Naive thymus-derived CD8-positive, alpha-beta T cell (primary cell): ENCODE measurements at regions not wholly inside any gene's neighbourhood (a gene's known extent, or its start where the extent isn't known, plus 50 kb on each side); places are given as distances from the start of the nearest gene placed in this dataset.

Experiments
- ATAC-seq, 2 donors: fragments of 150-1000 bp; cut with Tn5 transposase in 1 of 2; sonication (Bioruptor Pico), chemical (Tn5 transposase) in 1 of 2; 1 replicate in 1 of 2; 2 replicates in 1 of 2; pipeline ENCODE4 v1.10.0; 2021; ENCODE audit warnings: mild to moderate bottlenecking in 2 of 2, moderate library complexity in 2 of 2
- POLR2A ChIA-PET: fragments of 350-600 bp; sonication (Branson Sonifier 250); formaldehyde crosslinking; loops from one replicate; lab custom pipeline; 2021; ENCODE audit warnings: antibody characterized with exemption; lab: Charles Lee
- DNase-seq, 10 donors: peaks; one replicate each; pipeline versions ENCODE4 v3.0.0 to v3.0.0-alpha.2; 2020 to 2022
- H3K27ac Mint-ChIP-seq, 10 donors: one replicate each; pipeline ENCODE4 v1.8.0; 2020 to 2022; ENCODE audit warnings: mild to moderate bottlenecking in 10 of 10, mixed read lengths in 10 of 10, moderate library complexity in 4 of 10, inconsistent platforms in 1 of 10
- H3K27me3 Mint-ChIP-seq, 5 donors: one replicate each; pipeline ENCODE4 v1.8.0; 2021 to 2022; ENCODE audit warnings: mixed read lengths in 5 of 5
- H3K36me3 Mint-ChIP-seq, 3 donors: one replicate each; pipeline ENCODE4 v1.8.0; 2020 to 2022; ENCODE audit warnings: mixed read lengths in 3 of 3, mild to moderate bottlenecking in 2 of 3, inconsistent platforms in 1 of 3
- H3K4me1 Mint-ChIP-seq, 4 donors: one replicate each; pipeline ENCODE4 v1.8.0; 2021 to 2022; ENCODE audit warnings: mixed read lengths in 4 of 4
- H3K4me3 Mint-ChIP-seq, 10 donors: one replicate each; pipeline ENCODE4 v1.8.0; 2020 to 2022; ENCODE audit warnings: mild to moderate bottlenecking in 10 of 10, mixed read lengths in 10 of 10, moderate library complexity in 6 of 10, inconsistent platforms in 1 of 10
- H3K9me3 Mint-ChIP-seq, 9 donors: one replicate each; pipeline ENCODE4 v1.8.0; 2020 to 2022; ENCODE audit warnings: mixed read lengths in 9 of 9, mild to moderate bottlenecking in 3 of 9, inconsistent platforms in 1 of 9, moderate library complexity in 1 of 9

DNA sequence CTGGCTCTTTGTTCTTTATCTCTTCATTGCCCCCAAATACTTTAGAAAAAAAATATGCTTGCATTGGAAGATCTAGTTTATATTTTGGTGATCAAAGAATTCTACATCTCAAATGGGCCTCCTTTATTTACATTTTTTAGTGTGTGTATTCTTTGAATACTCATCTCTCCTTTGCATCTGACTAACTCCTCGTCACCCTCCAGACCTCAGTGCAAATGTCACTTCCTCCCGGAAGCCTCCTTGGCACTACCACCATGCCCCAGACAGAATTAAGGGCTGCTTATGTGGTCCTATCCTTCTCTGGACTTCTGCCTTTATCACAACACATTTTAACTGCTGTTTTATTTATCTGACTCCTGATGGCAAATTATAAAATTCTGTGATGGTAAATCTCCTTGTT lies 52.0 kb upstream of the PPP1R3C start:
- Mint-ChIP-seq H3K4me3 (no peak overlapping the region), H3K9me3 (no peaks in the 10 kb centered on the region), H3K27ac (no peak overlapping the region), H3K36me3 (no peaks in the 10 kb centered on the region), H3K27me3 (peaks cover 0 to 17% (median 0%) of the 10 kb centered on the region in 5 donors), H3K4me1 (peaks cover 0 to 2% (median 0%) of the 10 kb centered on the region in 4 donors)
- ATAC-seq = no peak
- no peak for DNase-seq
- POLR2A ChIA-PET = no interaction called here

DNA sequence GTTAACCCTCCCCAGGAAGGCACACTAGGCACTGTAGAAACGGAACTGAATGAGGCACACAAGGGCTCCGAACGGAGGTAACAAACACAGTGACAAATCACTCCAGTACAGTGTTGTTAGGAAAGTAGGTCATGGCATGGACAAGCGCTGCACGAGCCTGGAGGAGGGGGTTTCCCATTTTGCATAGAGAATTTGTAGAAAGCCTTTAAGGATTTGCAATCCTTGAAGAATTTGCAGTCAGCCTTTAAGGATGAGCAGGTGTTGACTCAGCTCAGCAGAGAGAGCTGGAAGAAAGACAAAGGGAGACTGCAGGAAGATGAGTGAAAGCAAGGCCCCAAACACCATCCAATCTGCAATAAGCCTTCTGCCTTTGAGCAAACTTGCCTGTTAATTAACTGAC lies 51.1 kb upstream of the PPP1R3C start:
- ATAC-seq (no peak), DNase-seq (no peak)
- H3K27ac Mint-ChIP-seq = no peak overlapping the region
- H3K9me3 Mint-ChIP-seq = no peaks in the 10 kb centered on the region
- H3K27me3 Mint-ChIP-seq = peaks cover 0 to 17% (median 0%) of the 10 kb centered on the region in 5 donors
- no peaks in the 10 kb centered on the region for H3K4me1 Mint-ChIP-seq
- no peak overlapping the region for H3K4me3 Mint-ChIP-seq
- POLR2A ChIA-PET = no interaction called here
- no peaks in the 10 kb centered on the region for H3K36me3 Mint-ChIP-seq

DNA sequence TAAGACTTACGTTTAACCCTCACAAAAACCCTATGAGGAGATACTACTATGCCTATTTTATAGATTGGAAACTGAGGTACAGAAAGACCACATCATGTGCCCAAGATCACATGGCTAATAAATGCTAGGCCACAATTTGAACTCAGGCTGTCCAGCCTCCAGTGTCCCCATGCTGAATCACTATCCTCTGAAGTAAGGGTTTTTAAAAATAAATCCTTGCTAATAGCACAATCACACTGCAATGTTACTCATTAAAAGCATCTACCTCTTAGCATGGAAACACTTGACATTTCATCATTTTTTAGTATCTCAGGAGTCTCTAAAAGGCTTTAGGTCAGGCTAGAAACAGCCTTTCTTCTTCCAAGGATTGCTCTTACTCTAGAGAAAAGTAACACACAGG lies 50.0 kb upstream of the PPP1R3C start:
- ATAC-seq = no peak
- POLR2A ChIA-PET = no interaction called here

More for the DNA sequence above, 50.0 kb upstream of the PPP1R3C start:
- Mint-ChIP-seq H3K4me3 (no peak overlapping the region), H3K27ac (no peak overlapping the region), H3K36me3 (no peaks in the 10 kb centered on the region), H3K4me1 (no peaks in the 10 kb centered on the region), H3K27me3 (peaks cover 0 to 17% (median 0%) of the 10 kb centered on the region in 5 donors), H3K9me3 (no peaks in the 10 kb centered on the region)
- DNase-seq = no peak
